Upper lobe of right lung (tissue), 1 donor: ENCODE measurements at regions not wholly inside any gene's neighbourhood (a gene's known extent, or its start where the extent isn't known, plus 50 kb on each side); places are given as distances from the start of the nearest gene placed in this dataset.

ENCODE experiments used
- ATAC-seq: fragments of 200-7000 bp; cut with Tn5 transposase; one replicate; pipeline ENCODE4 v1.9.1; 2020; ENCODE audit warnings: mild to moderate bottlenecking, moderate library complexity
- DNase-seq: peaks from one replicate; pipeline ENCODE4 v3.0.0-alpha.2; 2020
- H3K27ac ChIP-seq: fragments of 200-600 bp; one replicate; pipeline ENCODE4 v1.8.0; 2022
- H3K27me3 ChIP-seq: fragments of 200-600 bp; one replicate; pipeline ENCODE4 v1.8.0; 2022; ENCODE audit warnings: mild to moderate bottlenecking
- H3K36me3 ChIP-seq: fragments of 200-600 bp; one replicate; pipeline ENCODE4 v1.8.0; 2022
- H3K4me1 ChIP-seq: fragments of 200-600 bp; one replicate; pipeline ENCODE4 v1.8.0; 2022
- H3K4me3 ChIP-seq: fragments of 200-600 bp; one replicate; pipeline ENCODE4 v1.8.0; 2022; ENCODE audit warnings: mild to moderate bottlenecking
- H3K9me3 ChIP-seq: fragments of 200-600 bp; one replicate; pipeline ENCODE4 v1.8.0; 2022
- intact Hi-C: fragments of 100-400 bp; cut with DNase I; formaldehyde crosslinking; loops from one replicate; pipeline ENCODE4 v1.11.0; 2022
- TF ChIP-seq, protein P1 (sequence below): fragments of 200-600 bp; IDR thresholded peaks from one replicate; pipeline ENCODE4 v1.8.0; 2022; ENCODE audit warnings: antibody characterized with exemption
- donor health status: DM: no; HTN: yes; CAD: no; lungs with severe emphysema.

- Histone ChIP-seq H3K4me1 (no peaks in the 10 kb centered on the region), H3K27me3 (no peaks in the 10 kb centered on the region), H3K4me3 (no peak overlapping the region), H3K9me3 (no peaks in the 10 kb centered on the region), H3K27ac (no peak overlapping the region), H3K36me3 (no peaks in the 10 kb centered on the region)
- TF ChIP-seq, protein P1, sequence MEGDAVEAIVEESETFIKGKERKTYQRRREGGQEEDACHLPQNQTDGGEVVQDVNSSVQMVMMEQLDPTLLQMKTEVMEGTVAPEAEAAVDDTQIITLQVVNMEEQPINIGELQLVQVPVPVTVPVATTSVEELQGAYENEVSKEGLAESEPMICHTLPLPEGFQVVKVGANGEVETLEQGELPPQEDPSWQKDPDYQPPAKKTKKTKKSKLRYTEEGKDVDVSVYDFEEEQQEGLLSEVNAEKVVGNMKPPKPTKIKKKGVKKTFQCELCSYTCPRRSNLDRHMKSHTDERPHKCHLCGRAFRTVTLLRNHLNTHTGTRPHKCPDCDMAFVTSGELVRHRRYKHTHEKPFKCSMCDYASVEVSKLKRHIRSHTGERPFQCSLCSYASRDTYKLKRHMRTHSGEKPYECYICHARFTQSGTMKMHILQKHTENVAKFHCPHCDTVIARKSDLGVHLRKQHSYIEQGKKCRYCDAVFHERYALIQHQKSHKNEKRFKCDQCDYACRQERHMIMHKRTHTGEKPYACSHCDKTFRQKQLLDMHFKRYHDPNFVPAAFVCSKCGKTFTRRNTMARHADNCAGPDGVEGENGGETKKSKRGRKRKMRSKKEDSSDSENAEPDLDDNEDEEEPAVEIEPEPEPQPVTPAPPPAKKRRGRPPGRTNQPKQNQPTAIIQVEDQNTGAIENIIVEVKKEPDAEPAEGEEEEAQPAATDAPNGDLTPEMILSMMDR = no peak
- intact Hi-C loops = no loop called here
- ATAC-seq = peak; percentile 64
- no peak for DNase-seq
Measured at GRCh38 chr11:119832202-119832935, 103.4 kb upstream of the NECTIN1 start.

DNA sequence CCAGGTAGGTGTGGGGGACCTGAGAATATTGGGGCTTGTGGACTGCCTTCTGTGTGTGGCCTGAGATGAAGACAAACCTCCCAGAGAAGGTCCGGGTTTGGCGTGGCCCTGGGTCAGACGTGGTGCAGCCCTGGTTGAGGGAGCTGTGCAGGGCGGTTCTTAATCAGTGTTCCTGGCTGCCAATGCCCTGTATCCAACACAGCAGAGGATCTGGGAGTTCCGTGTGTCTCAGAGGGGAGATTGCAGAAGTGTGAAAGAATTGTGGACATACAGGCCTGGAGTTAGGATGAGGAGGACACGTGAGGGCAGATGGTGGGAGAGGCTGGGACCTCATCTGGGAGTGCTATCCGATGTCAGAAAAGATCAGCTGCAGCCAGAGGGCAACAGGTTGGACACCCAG is 102.0 kb upstream of the NECTIN1 start:
- intact Hi-C loops = no loop called here
- TF ChIP-seq, protein P1 = no peak

GRCh38 chr11:119830400-119830799 is 101.4 kb upstream of the NECTIN1 start:
- Histone ChIP-seq H3K36me3 (no peaks in the 10 kb centered on the region), H3K9me3 (no peaks in the 10 kb centered on the region), H3K27me3 (no peaks in the 10 kb centered on the region), H3K27ac (no peak overlapping the region), H3K4me3 (no peak overlapping the region), H3K4me1 (no peaks in the 10 kb centered on the region)
- DNase-seq = no peak
- ATAC-seq = no peak
- intact Hi-C loops = no loop called here
- TF ChIP-seq, protein P1 = no peak

More for the DNA sequence above, 102.0 kb upstream of the NECTIN1 start:
- no peaks in the 10 kb centered on the region for H3K27me3 ChIP-seq
- no peaks in the 10 kb centered on the region for H3K9me3 ChIP-seq
- DNase-seq (no peak), ATAC-seq (no peak)
- no peaks in the 10 kb centered on the region for H3K4me1 ChIP-seq
- no peak overlapping the region for H3K4me3 ChIP-seq
- H3K27ac ChIP-seq = no peak overlapping the region
- no peaks in the 10 kb centered on the region for H3K36me3 ChIP-seq

DNA sequence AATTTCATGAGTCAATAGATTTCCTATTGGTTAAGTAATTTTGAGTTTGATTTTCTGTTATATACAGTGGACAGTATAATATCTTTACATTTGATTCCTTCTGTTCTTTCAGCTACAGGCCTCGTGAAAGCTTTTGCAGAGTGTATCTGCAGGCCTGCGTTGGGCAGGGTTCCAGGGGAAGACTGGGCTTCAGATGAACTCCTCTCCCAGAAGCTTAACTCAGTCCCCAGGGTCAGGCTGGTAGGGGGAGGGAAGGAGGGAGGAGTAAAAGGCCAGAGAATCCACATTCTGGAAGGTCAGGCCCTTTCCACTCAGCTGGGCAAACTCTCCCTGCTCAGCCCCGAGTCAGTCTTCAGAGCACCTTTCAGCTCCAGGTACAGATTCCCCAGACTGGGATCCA is 100.4 kb upstream of the NECTIN1 start:
- H3K9me3 ChIP-seq = no peaks in the 10 kb centered on the region
- H3K36me3 ChIP-seq = no peaks in the 10 kb centered on the region
- DNase-seq (no peak), ATAC-seq (no peak)
- H3K4me3 ChIP-seq = no peak overlapping the region
- no peaks in the 10 kb centered on the region for H3K27me3 ChIP-seq
- TF ChIP-seq, protein P1 = no peak
- no peaks in the 10 kb centered on the region for H3K4me1 ChIP-seq
- H3K27ac ChIP-seq = no peak overlapping the region
- intact Hi-C loops = no loop called here

DNA sequence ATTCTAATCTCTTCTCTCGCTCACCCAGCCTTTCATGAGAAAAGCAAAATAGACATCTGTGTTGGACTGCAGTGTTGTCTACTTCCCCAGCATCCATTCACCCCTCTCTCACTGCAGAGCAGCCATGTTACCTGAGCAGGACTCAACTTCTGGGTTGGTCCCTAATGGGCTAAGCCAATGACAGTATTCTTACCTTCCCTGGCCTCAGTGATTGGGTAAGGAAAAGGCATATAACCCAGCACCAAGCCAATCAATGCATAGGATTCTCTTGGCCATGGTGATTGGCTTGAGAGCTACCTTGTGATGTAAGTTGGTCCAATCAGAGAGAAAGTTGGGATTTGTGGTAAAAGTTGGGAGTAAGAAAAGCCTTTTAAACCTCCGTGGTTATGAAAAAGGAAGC is 99.8 kb upstream of the NECTIN1 start:
- TF ChIP-seq, protein P1 = no peak
- Histone ChIP-seq H3K27ac (no peak overlapping the region), H3K9me3 (no peaks in the 10 kb centered on the region), H3K4me3 (no peak overlapping the region), H3K27me3 (no peaks in the 10 kb centered on the region), H3K36me3 (no peaks in the 10 kb centered on the region), H3K4me1 (no peaks in the 10 kb centered on the region)
- DNase-seq (no peak), ATAC-seq (no peak)
- intact Hi-C loops = no loop called here

- ATAC-seq = no peak
- no peaks in the 10 kb centered on the region for H3K27me3 ChIP-seq
- intact Hi-C loops = no loop called here
- H3K9me3 ChIP-seq = no peaks in the 10 kb centered on the region
- no peak for DNase-seq
- no peaks in the 10 kb centered on the region for H3K4me1 ChIP-seq
- H3K27ac ChIP-seq = no peak overlapping the region
- no peaks in the 10 kb centered on the region for H3K36me3 ChIP-seq
- H3K4me3 ChIP-seq = no peak overlapping the region
- TF ChIP-seq, protein P1 = no peak
Measured at GRCh38 chr11:119828006-119828405, 99.0 kb upstream of the NECTIN1 start.
